Calu3 (cell line): ENCODE measurements at regions not wholly inside any gene's neighbourhood (a gene's known extent, or its start where the extent isn't known, plus 50 kb on each side); places are given as distances from the start of the nearest gene placed in this dataset.

ENCODE experiments used
- BruUV-seq: library from RNA; stranded (reverse); fragments of 400-500 nt; replicated peaks from 2 replicates; lab custom pipeline; 2021; lab: Mats Ljungman, UMichigan
- CTCF ChIA-PET: fragments of 300-600 bp; sonication (Branson Sonifier 250); formaldehyde crosslinking; loops from one replicate; lab custom pipeline; 2022; ENCODE audit warnings: antibody characterized with exemption; lab: Charles Lee
- DNase-seq: peaks from one replicate; pipeline ENCODE4 v3.0.0; 2022
- H3K27ac Mint-ChIP-seq: one replicate; pipeline ENCODE4 v1.8.0; 2022; ENCODE audit warnings: mixed read lengths; ENCODE audit not compliant: unreplicated experiment
- H3K27me3 Mint-ChIP-seq: one replicate; pipeline ENCODE4 v1.8.0; 2022; ENCODE audit warnings: mixed read lengths; ENCODE audit not compliant: unreplicated experiment
- H3K36me3 Mint-ChIP-seq: one replicate; pipeline ENCODE4 v1.8.0; 2022; ENCODE audit warnings: mild to moderate bottlenecking, moderate library complexity, mixed read lengths; ENCODE audit not compliant: insufficient read depth, unreplicated experiment
- H3K4me1 Mint-ChIP-seq: one replicate; pipeline ENCODE4 v1.8.0; 2022; ENCODE audit warnings: mild to moderate bottlenecking, low read depth, mixed read lengths; ENCODE audit not compliant: unreplicated experiment
- H3K4me3 Mint-ChIP-seq: one replicate; pipeline ENCODE4 v1.8.0; 2022; ENCODE audit warnings: mild to moderate bottlenecking, low read depth, moderate library complexity, mixed read lengths; ENCODE audit not compliant: unreplicated experiment
- H3K9me3 Mint-ChIP-seq: one replicate; pipeline ENCODE4 v1.8.0; 2022; ENCODE audit warnings: low read depth, mixed read lengths; ENCODE audit not compliant: unreplicated experiment
- intact Hi-C: fragments of 100-400 bp; cut with micrococcal nuclease; formaldehyde crosslinking; loops from one replicate; pipeline ENCODE4 v1.10.0; 2022; ENCODE audit not compliant: unreplicated experiment
- microRNA-seq: library from miRNA; unstranded; fragments of <30 nt; microRNA quantifications from one replicate; pipeline ENCODE4 v1.2.0, GENCODE V29; 2022
- TF ChIP-seq, protein P1 (sequence below): fragments of 200-600 bp; IDR thresholded peaks from one replicate; pipeline ENCODE4 v1.8.0; 2022; ENCODE audit warnings: antibody characterized with exemption; ENCODE audit not compliant: unreplicated experiment

DNA sequence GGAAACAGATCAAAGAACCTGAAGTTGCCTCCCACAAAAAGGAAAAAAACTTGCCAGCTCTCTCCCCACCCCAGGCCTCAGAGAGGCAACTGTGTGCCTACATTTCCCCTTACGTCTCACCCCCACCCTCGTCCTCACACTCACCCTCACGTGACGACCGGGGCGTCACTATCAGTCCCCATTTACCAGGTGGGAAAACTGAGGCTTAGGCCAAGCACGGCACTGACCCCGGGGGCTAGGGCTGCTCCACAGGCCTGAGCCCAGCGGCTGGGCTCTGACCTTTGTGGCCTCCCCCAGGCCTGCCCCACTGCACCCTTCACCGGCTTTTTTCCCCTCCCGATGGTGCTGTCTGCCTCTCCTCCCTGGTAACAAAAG is 51.5 kb upstream of the RUNX3 start:
- TF ChIP-seq, protein P1, sequence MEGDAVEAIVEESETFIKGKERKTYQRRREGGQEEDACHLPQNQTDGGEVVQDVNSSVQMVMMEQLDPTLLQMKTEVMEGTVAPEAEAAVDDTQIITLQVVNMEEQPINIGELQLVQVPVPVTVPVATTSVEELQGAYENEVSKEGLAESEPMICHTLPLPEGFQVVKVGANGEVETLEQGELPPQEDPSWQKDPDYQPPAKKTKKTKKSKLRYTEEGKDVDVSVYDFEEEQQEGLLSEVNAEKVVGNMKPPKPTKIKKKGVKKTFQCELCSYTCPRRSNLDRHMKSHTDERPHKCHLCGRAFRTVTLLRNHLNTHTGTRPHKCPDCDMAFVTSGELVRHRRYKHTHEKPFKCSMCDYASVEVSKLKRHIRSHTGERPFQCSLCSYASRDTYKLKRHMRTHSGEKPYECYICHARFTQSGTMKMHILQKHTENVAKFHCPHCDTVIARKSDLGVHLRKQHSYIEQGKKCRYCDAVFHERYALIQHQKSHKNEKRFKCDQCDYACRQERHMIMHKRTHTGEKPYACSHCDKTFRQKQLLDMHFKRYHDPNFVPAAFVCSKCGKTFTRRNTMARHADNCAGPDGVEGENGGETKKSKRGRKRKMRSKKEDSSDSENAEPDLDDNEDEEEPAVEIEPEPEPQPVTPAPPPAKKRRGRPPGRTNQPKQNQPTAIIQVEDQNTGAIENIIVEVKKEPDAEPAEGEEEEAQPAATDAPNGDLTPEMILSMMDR, result no peak
- Mint-ChIP-seq H3K27me3 (peaks cover 91% of the 10 kb centered on the region), H3K4me3 (no peak overlapping the region), H3K36me3 (no peaks in the 10 kb centered on the region), H3K27ac (no peak overlapping the region), H3K4me1 (no peaks in the 10 kb centered on the region), H3K9me3 (peaks cover 2% of the 10 kb centered on the region)
- BruUV-seq, result no TSS peak
- DNase-seq, result no peak
- CTCF ChIA-PET, result no interaction called here
- intact Hi-C loops, result no loop called here

DNA sequence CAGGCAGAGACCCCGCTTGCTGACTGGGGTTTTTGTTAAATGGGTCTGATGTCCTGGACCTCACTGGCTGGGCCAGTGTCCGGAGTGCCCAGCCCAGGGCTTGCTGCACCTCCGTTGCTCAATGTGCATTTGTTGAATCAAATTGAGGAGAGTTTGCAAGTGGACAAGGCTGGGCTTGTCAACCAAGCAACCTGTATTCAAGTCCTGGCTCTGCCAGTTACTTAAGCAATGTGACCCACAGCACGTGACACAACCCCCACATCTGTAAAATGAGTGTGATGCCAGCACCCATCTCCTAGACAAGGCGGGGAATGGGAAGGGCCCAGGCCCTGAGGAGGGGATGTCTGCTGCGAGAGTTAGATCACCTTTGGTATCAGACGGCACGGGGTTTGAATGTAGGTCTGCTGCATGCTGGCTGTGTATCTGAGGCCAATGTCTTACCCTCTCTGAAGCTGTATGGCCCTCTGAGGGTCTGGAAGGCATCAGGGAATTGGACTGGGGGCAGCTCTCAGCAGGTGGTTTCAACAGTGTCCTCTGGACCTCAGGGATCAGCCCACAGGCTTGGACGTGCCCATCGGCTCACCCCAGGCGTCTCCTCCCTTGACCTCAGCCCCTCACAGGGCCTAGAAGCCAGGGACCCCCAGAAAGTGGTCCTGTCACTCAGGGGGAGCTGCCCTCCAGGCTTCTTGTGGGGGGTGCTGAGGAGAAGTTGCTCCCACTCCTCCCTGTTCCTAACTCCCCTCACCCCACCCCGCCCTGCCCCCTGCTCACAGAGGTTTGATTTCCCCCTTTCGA is 51.0 kb upstream of the RUNX3 start:
- no peak overlapping the region for H3K27ac Mint-ChIP-seq
- peaks cover 90% of the 10 kb centered on the region for H3K27me3 Mint-ChIP-seq
- CTCF ChIA-PET, result no interaction called here
- no TSS peak for BruUV-seq
- TF ChIP-seq, protein P1, result no peak
- H3K36me3 Mint-ChIP-seq, result no peaks in the 10 kb centered on the region
- intact Hi-C loops, result no loop called here
- no peak for DNase-seq
- H3K9me3 Mint-ChIP-seq, result peaks cover 2% of the 10 kb centered on the region
- no peaks in the 10 kb centered on the region for H3K4me1 Mint-ChIP-seq
- H3K4me3 Mint-ChIP-seq, result no peak overlapping the region

Small RNA genes in the stretch of these regions (microRNA-seq; reads per million reads assigned to microRNA genes)
- 1.4 reads per million for gene MIR4425
